ENCODE measurements at regions not wholly inside any gene's neighbourhood (a gene's known extent, or its start where the extent isn't known, plus 50 kb on each side); places are given as distances from the start of the nearest gene placed in this dataset.
A peak's percentile ranks its signal among the peaks of the same experiment; 100 is the strongest.

GRCh38 chr4:4602468-4602867, 60.6 kb upstream of the STX18 start:
- Histone ChIP-seq H3K23ac (ENCODE audit: low read depth, low read length, poor library complexity) (no peak overlapping the region), H3K27me3 (ENCODE audit: control insufficient read depth in 3 of 3, insufficient read depth in 3 of 3, low read depth in 1 of 3, low read length in 3 of 3) (no peaks in the 10 kb centered on the region), H2BK5ac (ENCODE audit: low read length) (no peak overlapping the region), H3K36me3 (replicated peaks in 1 of 2; ENCODE audit: control insufficient read depth in 2 of 2, insufficient read depth in 2 of 2, low read length in 2 of 2) (no peaks in the 10 kb centered on the region), H2BK120ac (ENCODE audit: low read depth, low read length) (no peak overlapping the region), H3K4me2 (ENCODE audit: insufficient read depth, low read length, poor library complexity, severe bottlenecking) (no peak overlapping the region), H3K9me3 (replicated peaks in 1 of 2; ENCODE audit: control insufficient read depth in 2 of 2, insufficient read depth in 1 of 2, low read depth in 1 of 2, low read length in 2 of 2) (no peaks in the 10 kb centered on the region), H4K91ac (ENCODE audit: low read depth, low read length, poor library complexity) (no peak overlapping the region), H3K18ac (ENCODE audit: low read length) (no peak overlapping the region), H3K4ac (ENCODE audit: low read length) (no peak overlapping the region), H2BK15ac (ENCODE audit: low read length) (no peak overlapping the region), H3K27ac (replicated peaks; ENCODE audit: low read length) (no peak overlapping the region), H2AK5ac (ENCODE audit: low read depth, low read length) (no peak overlapping the region), H3K14ac (ENCODE audit: low read length) (no peak overlapping the region), H4K8ac (ENCODE audit: low read depth, low read length) (no peak overlapping the region), H2AFZ (ENCODE audit: low read length) (no peak overlapping the region), H3K4me1 (ENCODE audit: control insufficient read depth in 2 of 2, insufficient read depth in 1 of 2, low read depth in 1 of 2, low read length in 2 of 2) (no peaks in the 10 kb centered on the region), H3K9ac (ENCODE audit: low read depth, low read length, poor library complexity) (no peak overlapping the region), H3K4me3 (ENCODE audit: low read length in 2 of 2) (no peak overlapping the region), H3K79me1 (ENCODE audit: low read depth, low read length) (no peaks in the 10 kb centered on the region), H2BK12ac (ENCODE audit: low read length) (no peak overlapping the region)
- WGBS, 2 donors (ENCODE audit: extremely low coverage in 2 of 2, insufficient read length in 2 of 2, insufficient replicate concordance in 1 of 2), result no CpG with 5 or more reads among the region's 2 CpGs
- no peak for DNase-seq (ENCODE audit: low spot score)

GRCh38 chr4:4601803-4602369, 60.0 kb upstream of the STX18 start:
- Histone ChIP-seq H4K8ac (ENCODE audit: low read depth, low read length) (no peak overlapping the region), H3K9ac (ENCODE audit: low read depth, low read length, poor library complexity) (no peak overlapping the region), H3K4me1 (ENCODE audit: control insufficient read depth in 2 of 2, insufficient read depth in 1 of 2, low read depth in 1 of 2, low read length in 2 of 2) (no peaks in the 10 kb centered on the region), H3K9me3 (replicated peaks in 1 of 2; ENCODE audit: control insufficient read depth in 2 of 2, insufficient read depth in 1 of 2, low read depth in 1 of 2, low read length in 2 of 2) (no peaks in the 10 kb centered on the region), H2BK120ac (ENCODE audit: low read depth, low read length) (no peak overlapping the region), H4K91ac (ENCODE audit: low read depth, low read length, poor library complexity) (no peak overlapping the region), H2BK15ac (ENCODE audit: low read length) (no peak overlapping the region), H3K14ac (ENCODE audit: low read length) (no peak overlapping the region), H3K27me3 (ENCODE audit: control insufficient read depth in 3 of 3, insufficient read depth in 3 of 3, low read depth in 1 of 3, low read length in 3 of 3) (no peaks in the 10 kb centered on the region), H3K23ac (ENCODE audit: low read depth, low read length, poor library complexity) (no peak overlapping the region), H2AFZ (ENCODE audit: low read length) (no peak overlapping the region), H3K36me3 (replicated peaks in 1 of 2; ENCODE audit: control insufficient read depth in 2 of 2, insufficient read depth in 2 of 2, low read length in 2 of 2) (no peaks in the 10 kb centered on the region), H2BK12ac (ENCODE audit: low read length) (no peak overlapping the region), H3K4ac (ENCODE audit: low read length) (no peak overlapping the region), H3K18ac (ENCODE audit: low read length) (no peak overlapping the region), H3K79me1 (ENCODE audit: low read depth, low read length) (no peaks in the 10 kb centered on the region), H3K4me2 (ENCODE audit: insufficient read depth, low read length, poor library complexity, severe bottlenecking) (no peak overlapping the region), H3K4me3 (ENCODE audit: low read length in 2 of 2) (no peak overlapping the region), H3K27ac (replicated peaks; ENCODE audit: low read length) (no peak overlapping the region), H2AK5ac (ENCODE audit: low read depth, low read length) (no peak overlapping the region), H2BK5ac (ENCODE audit: low read length) (no peak overlapping the region)
- DNase-seq (ENCODE audit: low spot score), result no peak
- WGBS, 2 donors (ENCODE audit: extremely low coverage in 2 of 2, insufficient read length in 2 of 2, insufficient replicate concordance in 1 of 2), result no CpG with 5 or more reads among the region's 13 CpGs

- Histone ChIP-seq H3K4ac (ENCODE audit: low read length) (no peak overlapping the region), H4K8ac (ENCODE audit: low read depth, low read length) (no peak overlapping the region), H3K18ac (ENCODE audit: low read length) (no peak overlapping the region), H2BK15ac (ENCODE audit: low read length) (no peak overlapping the region), H3K36me3 (replicated peaks in 1 of 2; ENCODE audit: control insufficient read depth in 2 of 2, insufficient read depth in 2 of 2, low read length in 2 of 2) (no peaks in the 10 kb centered on the region), H3K4me1 (ENCODE audit: control insufficient read depth in 2 of 2, insufficient read depth in 1 of 2, low read depth in 1 of 2, low read length in 2 of 2) (no peaks in the 10 kb centered on the region), H3K27me3 (ENCODE audit: control insufficient read depth in 3 of 3, insufficient read depth in 3 of 3, low read depth in 1 of 3, low read length in 3 of 3) (no peaks in the 10 kb centered on the region), H3K4me3 (ENCODE audit: low read length in 2 of 2) (no peak overlapping the region), H3K79me1 (ENCODE audit: low read depth, low read length) (no peaks in the 10 kb centered on the region), H3K9ac (ENCODE audit: low read depth, low read length, poor library complexity) (no peak overlapping the region), H2BK120ac (ENCODE audit: low read depth, low read length) (no peak overlapping the region), H3K14ac (ENCODE audit: low read length) (no peak overlapping the region), H2AK5ac (ENCODE audit: low read depth, low read length) (no peak overlapping the region), H4K91ac (ENCODE audit: low read depth, low read length, poor library complexity) (no peak overlapping the region), H3K4me2 (ENCODE audit: insufficient read depth, low read length, poor library complexity, severe bottlenecking) (no peak overlapping the region), H2AFZ (ENCODE audit: low read length) (no peak overlapping the region), H3K27ac (replicated peaks; ENCODE audit: low read length) (no peak overlapping the region), H2BK5ac (ENCODE audit: low read length) (no peak overlapping the region), H3K23ac (ENCODE audit: low read depth, low read length, poor library complexity) (no peak overlapping the region), H3K9me3 (replicated peaks in 1 of 2; ENCODE audit: control insufficient read depth in 2 of 2, insufficient read depth in 1 of 2, low read depth in 1 of 2, low read length in 2 of 2) (peaks cover 5 to 18% of the 10 kb centered on the region in 2 donors), H2BK12ac (ENCODE audit: low read length) (no peak overlapping the region)
- no peak for DNase-seq (ENCODE audit: low spot score)
- WGBS, 2 donors (ENCODE audit: extremely low coverage in 2 of 2, insufficient read length in 2 of 2, insufficient replicate concordance in 1 of 2), result no CpG with 5 or more reads among the region's 8 CpGs
These were observed 57.8 kb upstream of the STX18 start for GRCh38 chr4:4599481-4600275.

GRCh38 chr4:4598851-4599411, 57.1 kb upstream of the STX18 start:
- Histone ChIP-seq H3K9me3 (replicated peaks in 1 of 2; ENCODE audit: control insufficient read depth in 2 of 2, insufficient read depth in 1 of 2, low read depth in 1 of 2, low read length in 2 of 2) (peaks cover 6 to 22% of the 10 kb centered on the region in 2 donors), H3K4ac (ENCODE audit: low read length) (no peak overlapping the region), H4K8ac (ENCODE audit: low read depth, low read length) (no peak overlapping the region), H3K18ac (ENCODE audit: low read length) (peak overlapping the region; percentile 8), H3K23ac (ENCODE audit: low read depth, low read length, poor library complexity) (no peak overlapping the region), H3K4me1 (ENCODE audit: control insufficient read depth in 2 of 2, insufficient read depth in 1 of 2, low read depth in 1 of 2, low read length in 2 of 2) (no peaks in the 10 kb centered on the region), H3K4me3 (ENCODE audit: low read length in 2 of 2) (no peak overlapping the region), H3K14ac (ENCODE audit: low read length) (no peak overlapping the region), H3K9ac (ENCODE audit: low read depth, low read length, poor library complexity) (no peak overlapping the region), H4K91ac (ENCODE audit: low read depth, low read length, poor library complexity) (no peak overlapping the region), H3K27me3 (ENCODE audit: control insufficient read depth in 3 of 3, insufficient read depth in 3 of 3, low read depth in 1 of 3, low read length in 3 of 3) (no peaks in the 10 kb centered on the region), H2BK12ac (ENCODE audit: low read length) (no peak overlapping the region), H3K36me3 (replicated peaks in 1 of 2; ENCODE audit: control insufficient read depth in 2 of 2, insufficient read depth in 2 of 2, low read length in 2 of 2) (no peaks in the 10 kb centered on the region), H2AFZ (ENCODE audit: low read length) (no peak overlapping the region), H3K4me2 (ENCODE audit: insufficient read depth, low read length, poor library complexity, severe bottlenecking) (no peak overlapping the region), H3K27ac (replicated peaks; ENCODE audit: low read length) (no peak overlapping the region), H2AK5ac (ENCODE audit: low read depth, low read length) (no peak overlapping the region), H3K79me1 (ENCODE audit: low read depth, low read length) (no peaks in the 10 kb centered on the region), H2BK5ac (ENCODE audit: low read length) (no peak overlapping the region), H2BK120ac (ENCODE audit: low read depth, low read length) (no peak overlapping the region), H2BK15ac (ENCODE audit: low read length) (no peak overlapping the region)
- WGBS, 2 donors (ENCODE audit: extremely low coverage in 2 of 2, insufficient read length in 2 of 2, insufficient replicate concordance in 1 of 2), result no CpG with 5 or more reads among the region's 9 CpGs
- DNase-seq (ENCODE audit: low spot score), result no peak
